NCI-H2107 treated with DMSO at 0.1 percent for 48 hours (cell line): ENCODE measurements at regions not wholly inside any gene's neighbourhood (a gene's known extent, or its start where the extent isn't known, plus 50 kb on each side); places are given as distances from the start of the nearest gene placed in this dataset.

Experiments used
- DNase-seq: peaks from one replicate; lab custom pipeline; 2025; ENCODE audit not compliant: unreplicated experiment; lab: John Stamatoyannopoulos, UW

DNA sequence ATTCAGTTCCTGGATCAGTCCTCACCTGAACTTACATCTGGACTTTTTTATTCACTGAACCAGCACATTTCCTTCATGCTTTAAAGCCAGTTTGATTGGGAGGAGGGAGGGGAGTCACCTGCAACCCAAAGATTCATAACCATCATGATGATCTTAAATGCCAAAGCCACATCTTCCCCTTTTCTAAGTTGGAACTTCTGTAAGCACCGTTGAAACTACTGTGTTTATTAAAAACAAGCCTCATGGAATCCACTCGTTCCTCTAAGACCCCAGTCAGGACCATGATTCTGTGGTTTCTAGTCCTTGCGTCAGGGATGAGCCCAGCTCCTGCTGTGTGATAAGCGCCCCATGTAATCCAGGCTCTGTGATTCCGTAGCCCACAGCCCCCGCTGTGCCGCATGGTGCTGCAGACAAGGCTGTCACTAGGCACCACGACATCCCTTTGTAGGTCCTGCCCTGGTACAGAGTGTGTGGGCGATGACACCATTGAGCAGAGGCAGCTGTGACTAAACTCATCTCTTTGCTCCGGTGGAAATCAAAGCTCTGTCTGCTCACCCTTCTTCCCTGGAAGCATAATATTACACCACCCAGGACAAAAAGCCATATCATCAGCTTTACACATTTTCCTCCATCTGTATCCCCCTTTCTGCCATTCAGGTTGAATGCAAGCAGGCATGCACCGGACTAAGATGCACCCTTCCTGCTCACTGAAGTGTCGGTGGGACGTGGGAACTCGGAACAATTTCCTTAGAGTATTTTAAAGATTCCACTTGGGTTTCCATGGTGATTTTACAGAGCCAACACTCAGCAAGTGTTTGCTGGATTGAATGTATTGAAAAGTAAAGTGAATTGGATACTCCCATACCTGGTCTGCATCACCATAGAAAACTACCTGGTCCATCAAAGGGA is 132.0 kb upstream of the FSTL4 start:
- DNase-seq: no peak

DNA sequence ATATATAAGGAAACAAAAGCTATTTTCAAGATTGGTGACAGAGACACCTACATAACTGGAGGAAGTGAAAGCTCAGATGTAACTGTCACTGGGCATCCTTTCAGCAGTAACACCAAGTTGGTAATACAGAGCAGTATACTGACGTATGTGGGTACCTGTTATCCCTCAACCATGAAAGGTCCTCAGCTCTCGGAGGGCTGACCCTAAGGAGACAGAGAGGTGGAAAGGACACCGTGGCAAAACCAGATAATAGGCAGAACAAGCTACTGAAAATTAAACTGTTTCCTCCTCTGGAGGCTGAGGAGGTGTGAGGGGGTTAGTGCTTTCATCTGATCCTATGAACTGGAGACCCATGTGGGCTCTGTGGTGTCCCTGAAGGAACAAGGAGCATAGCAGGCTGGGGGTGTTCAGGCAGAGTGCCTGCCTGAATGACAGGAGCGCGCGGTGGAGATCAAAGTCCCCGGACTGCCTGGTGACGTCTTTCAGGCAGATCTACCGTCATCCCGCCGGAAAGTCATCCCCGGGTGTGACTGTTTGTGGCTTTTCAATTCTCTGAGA is 130.2 kb upstream of the FSTL4 start:
- DNase-seq: no peak

DNA sequence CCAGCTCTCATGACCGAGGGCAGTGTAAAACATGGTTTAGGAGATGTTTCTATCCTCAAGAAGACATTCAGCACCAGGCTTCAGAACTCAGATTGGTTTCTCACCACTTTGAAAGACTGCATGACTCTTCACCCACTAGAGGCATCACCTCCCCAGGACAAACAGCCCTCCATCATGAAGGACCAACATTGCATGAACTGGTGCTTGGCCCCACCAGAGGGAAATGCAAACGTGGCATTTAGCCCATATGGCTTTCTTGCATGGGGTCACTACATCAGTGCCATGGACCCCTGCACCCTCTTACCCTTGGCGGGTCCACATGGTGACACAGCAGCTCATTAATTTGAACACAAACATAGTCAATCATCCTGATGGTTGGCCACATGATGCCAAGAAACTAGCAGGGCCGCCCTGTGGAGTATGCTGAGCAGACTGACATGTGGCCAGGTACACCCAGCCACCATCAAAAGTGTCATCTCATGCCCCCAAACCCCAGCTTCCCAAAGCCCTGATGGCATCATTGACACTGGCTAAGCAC is 129.5 kb upstream of the FSTL4 start:
- DNase-seq: no peak

DNA sequence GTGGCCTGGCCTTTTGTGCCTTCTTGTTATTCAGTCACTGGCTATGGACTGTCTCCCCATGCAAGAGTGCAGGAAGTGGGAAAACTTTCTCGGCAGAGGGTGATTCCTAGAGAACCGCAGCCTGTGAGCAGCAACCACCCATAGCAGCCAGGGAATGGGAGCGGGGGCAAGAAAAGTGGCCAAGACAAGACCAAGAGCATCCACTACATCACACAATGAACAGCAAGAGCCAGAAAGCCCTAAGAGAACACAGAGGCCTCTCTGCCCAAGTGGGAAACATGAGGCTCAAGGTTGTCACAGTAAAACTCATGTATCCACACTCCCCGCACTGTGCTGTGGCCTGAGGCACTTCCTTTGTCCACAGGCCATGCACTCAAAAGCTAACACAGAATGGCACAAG is 129.1 kb upstream of the FSTL4 start:
- no peak for DNase-seq

DNA sequence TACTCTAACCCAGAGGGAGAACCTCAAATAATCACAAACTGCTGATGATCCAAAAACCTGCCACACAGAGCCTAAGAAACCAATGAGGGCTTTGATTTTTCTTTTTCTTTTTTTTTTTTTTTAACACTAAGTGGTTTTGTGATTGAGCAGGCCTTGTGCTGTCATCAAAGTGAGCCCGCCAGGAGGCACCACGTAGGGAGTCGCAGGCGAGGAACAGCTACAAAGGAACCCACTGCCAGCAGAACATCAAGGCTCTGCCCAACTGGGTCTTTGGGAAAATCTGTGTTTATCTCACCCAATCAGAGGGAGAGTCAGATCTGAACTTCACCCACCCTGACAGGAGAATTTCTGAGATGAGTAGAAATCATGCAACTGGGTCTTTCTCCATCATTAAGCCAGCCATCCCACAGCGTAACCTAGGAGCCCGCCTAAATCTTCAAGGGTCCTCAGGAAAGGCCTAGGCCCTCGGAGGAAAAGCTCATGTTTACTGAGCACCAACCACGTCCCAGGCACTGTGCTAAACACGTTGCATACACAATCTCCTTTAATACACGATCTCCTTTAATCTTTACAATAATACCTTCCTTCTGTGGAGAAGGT is 126.9 kb upstream of the FSTL4 start:
- DNase-seq: no peak

DNA sequence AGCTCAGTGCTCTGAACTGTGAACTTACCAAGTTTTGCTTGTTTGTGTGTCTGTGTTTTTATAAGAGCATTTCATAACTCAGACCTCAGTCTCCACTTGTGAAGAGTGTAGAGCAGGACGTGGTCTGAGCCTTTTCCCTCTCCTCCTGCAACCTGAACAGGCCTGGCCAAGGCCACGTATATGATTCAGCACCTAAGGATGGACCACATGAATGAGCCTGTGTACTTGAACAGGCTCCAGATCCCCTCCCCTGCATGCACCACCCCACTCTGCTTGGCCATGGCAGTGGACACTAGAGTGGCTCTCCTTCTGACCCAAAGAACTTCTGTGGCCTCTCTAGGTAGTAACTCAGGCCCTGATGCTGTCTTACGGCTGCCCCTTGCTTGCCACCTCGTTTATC is 125.9 kb upstream of the FSTL4 start:
- no peak for DNase-seq

DNA sequence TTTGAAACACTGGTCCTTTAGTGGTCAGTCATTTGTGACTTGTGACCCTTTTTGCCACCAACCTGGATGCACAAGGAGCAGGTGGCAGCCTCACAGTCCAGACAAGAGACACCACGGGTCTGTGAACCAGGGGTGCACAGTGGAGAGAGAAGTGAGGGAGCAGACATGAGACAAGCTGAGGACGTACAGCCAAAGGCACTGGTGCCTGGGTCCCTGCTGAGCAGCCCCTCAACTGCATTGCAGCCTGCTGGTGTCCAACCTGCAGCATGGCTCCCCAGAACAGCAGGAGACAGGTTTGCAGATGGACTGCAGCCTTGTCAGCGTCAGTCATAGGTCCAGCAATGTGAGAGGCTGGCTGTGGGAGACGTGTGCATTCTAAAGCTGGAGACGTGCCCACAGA is 124.2 kb upstream of the FSTL4 start:
- no peak for DNase-seq

DNA sequence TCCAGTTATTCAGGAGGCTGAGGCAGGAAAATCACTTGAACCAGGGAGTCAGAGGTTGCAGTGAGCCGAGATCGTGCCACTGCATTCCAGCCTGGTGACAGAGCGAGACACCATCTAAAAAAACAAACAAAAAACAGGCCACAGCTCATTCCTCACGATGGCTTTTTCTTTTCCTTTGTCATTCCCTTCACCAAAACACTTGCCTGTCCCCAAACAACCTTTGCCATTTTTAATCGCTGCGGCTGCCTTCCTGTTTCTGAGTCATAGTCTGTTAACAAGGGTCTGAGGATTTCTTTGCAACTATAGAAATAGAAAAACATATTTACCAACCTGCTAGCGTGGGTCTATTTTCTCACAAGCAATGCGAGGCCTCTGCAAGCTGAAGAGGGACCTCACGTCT is 123.0 kb upstream of the FSTL4 start:
- no peak for DNase-seq

DNA sequence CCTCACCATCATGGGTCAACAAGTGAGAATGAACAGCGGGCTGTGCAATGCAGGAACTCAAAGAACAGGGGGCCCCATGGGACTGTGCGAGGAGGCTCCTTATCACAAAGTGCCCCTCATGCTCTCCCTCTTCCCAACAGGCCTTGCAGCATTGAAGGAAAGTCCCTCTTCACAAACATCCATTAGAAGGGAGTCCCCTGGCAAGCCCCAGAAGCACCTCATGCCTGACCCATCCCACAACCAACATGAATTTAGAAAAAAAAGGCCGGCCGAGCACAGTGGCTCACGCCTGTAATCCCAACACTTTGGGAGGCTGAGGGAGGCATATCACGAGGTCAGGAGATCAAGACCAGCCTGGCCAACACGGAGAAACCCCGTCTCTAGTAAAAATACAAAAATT is 122.6 kb upstream of the FSTL4 start:
- DNase-seq: no peak

DNA sequence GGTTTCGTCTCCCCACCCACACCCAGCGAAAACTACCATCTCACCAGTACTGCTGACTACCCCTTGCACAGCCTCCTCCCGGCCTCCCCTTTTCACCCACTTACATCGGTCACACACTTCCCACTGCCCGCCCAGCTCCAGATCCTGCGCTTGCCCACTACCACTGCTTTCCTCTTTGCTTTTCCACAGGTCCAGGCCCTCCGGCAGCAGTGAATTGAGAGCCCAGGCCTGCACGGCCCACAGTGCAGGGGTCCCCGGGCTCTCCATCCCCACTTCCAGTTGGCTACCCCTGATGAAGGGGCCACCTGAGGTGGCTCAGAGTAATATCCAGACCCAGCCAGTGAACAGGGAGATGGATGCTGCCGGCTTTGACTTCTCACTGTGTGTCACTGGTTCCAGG is 120.2 kb upstream of the FSTL4 start:
- no peak for DNase-seq

DNA sequence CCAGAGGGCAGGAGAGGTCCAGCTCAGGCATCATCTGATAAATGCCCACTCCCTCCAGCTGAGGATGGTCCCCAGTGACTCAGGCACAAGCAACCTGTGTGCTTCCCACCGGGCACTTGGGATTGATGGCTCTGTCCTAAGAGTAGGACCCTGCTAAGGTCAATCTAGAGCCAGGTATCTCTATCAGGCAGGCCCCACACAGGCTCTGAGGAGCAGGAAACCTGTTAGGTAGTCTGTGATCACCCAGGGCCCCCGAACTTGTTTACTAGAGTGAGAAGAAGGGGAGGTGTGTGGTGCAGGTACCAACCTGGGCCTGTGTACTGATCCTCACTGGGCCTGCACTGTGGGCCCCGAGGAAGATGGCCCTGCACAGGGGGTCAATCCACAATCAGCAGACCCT is 119.6 kb upstream of the FSTL4 start:
- DNase-seq: no peak

DNA sequence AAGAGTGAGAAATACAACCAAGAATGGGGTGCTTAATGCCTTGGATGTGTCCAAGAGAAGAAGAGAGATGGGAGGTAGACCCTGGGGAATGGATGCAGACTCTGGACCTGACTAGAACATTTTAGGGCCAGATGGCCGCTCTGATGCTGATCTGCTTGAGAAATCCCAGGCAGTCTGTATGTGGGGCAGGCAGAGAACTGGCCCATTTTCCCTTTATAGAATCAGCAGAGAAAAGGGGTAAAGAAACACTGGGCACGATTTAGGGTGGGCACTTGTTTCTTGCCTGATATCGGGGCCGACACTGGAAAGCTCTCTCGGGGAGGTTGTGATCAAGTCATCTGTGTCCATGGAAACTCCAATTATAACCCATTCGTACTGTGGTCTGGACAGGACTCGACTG is 118.5 kb upstream of the FSTL4 start:
- DNase-seq: no peak

DNA sequence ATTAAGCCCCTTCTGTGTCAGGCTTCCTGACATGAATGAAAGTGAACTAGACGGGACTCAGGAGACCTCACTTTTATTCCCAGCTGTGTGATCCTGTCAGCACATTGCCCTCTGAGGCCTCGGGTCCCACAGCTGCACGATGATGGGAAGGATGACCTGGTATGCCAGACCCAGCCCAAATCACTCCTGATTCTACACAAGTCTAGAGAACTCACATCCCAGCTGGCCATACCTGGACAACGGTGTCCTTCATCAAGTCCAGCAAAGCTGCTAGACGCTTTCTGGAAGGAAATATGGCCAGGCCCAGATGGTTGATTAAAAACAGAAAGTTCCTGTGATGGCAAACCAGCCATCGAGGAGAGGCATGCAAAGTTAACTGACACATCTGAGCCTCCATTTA is 118.0 kb upstream of the FSTL4 start:
- DNase-seq: no peak

DNA sequence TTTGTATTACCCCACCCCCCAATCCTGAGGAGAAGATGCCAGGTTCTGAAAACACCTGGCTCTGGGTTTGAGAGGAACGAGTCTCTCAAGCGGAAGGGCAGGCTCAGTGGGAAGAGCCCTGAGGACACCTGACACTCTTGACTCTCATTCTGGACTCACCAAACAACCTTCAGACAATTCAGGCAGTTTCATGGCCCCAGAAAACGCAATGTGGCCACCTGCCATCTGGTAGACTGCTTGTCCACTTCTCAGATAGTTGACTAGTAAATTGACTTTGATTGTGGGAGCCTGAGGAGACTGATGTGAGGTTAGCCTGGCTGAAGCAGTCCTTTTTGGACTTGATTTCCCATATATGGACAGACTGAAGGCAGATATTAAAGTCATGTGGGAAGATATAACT is 117.5 kb upstream of the FSTL4 start:
- no peak for DNase-seq

DNA sequence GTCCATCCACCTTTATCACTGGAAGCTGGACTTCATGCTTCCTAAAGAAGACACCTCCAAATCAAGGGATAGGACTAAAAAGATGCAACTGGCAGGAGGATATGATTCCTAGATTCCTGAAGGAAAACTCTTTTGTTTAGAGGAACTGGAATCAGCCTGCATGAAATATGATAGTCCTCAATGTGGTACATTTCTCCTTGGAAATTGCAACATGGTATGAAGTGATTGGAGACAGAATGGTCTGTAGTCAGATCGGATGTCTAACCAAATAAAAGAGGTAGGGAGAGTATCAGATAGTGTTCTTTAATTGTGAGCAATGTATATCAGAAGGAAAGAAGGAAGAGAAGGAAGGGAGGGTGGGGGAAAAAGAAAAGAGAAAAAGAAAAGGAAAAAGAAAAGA is 116.1 kb upstream of the FSTL4 start:
- DNase-seq: no peak

DNA sequence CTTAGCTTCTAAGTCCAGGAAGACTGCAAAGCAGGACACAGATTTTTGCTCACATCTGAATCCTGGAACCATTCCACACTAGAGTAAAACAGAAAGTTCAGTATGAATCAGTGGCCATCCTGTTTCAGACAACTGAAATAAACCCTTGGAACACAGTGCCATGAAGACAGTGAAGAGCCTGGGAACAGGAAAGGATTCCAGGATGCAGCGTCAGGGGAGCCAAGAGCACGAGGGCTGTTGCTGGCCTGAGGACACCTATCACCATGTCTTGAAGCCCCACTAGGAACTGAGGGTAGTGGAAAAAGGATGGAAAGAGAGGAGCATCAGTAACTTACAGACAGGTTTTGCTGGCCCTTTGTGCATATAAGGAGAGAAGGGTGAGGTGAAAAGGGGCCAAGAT is 115.3 kb upstream of the FSTL4 start:
- no peak for DNase-seq

DNA sequence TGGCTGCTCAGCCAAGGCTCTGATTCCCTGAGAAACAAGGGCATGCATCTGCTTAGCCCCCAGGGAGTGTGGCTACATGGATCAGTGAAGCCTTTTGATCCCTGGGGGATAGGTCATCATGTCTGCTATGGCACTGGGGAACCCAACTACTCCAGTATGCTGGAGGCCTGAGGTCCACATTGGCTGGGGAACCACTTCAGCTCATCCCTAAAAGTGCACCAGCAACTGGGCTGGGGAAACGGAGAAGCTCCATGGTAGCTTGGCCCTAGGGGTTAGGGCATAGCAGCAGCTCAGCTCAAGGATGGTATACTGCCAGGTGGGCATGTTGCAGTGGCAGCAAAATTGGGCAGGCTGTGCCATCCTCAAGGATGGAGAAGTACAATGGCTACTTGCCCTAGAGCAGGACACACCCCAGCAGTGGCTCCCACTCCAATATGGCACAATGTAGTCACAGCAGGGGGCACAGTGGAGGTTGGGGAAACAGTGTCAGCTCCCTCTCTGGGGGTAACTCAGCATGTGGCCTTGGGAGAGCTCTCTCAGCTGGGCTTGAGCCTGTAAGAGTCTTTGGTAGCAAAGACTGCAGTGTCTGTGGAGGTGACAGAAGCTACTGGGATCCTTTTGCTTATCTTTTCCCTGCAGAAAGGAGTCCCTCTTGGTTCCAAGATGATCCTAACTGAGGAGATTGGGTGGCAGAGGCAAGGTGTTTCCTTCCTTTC is 111.5 kb upstream of the FSTL4 start:
- no peak for DNase-seq

DNA sequence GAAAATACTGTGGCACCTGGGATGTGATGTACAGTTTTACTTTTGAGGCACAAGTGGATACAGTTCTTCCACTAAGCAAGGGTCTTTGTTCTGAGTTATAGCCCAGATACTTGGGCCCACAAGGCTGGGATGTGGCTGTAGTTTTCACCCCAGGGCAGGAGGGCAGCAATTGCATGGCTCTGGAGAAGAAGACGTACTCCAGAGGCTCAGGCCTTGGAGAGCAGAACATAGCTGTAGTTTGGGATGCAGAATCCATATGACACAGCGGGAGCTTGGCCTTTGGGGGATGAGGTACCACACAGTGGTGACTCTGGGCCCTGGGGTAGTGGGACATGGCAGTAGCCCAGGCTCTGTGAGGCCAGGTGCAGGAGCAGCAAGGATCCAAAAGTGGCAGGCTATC is 110.8 kb upstream of the FSTL4 start:
- no peak for DNase-seq

DNA sequence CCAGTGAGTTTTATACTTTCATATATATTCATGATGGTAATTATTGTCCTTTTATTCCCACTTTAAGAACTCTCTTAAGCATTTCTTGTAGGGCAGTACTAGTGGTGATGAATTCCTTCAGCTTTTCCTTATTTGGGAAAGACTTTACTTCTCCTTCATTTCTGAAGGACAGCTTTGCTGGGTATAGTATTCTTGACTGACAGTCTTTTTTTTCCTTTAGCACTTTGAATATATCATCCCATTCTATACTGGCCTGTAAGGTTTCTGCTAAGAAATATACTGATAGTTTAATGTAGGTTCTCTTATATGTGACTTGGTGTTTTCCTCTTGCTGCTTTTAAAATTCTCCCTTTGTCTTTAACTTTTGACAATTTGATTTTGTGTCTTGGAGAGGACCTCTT is 109.0 kb upstream of the FSTL4 start:
- no peak for DNase-seq

DNA sequence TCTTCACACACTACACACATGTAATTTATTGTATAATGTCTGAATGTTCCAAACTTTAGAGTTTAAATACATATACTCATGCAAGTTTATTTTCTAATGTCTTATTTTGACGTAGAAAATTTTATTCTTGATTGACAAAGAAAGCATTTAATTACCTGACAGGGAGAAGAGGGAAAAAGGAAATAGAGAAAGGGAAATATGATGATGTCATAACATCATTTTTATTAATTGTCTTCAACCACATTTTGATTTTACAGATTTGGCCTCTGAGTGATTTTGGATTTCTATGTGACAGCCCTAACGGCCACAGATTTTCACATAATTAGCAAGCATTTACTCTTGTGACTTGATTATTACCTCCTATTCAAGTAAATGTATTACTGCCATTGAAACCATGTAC is 106.1 kb upstream of the FSTL4 start:
- DNase-seq: no peak

DNA sequence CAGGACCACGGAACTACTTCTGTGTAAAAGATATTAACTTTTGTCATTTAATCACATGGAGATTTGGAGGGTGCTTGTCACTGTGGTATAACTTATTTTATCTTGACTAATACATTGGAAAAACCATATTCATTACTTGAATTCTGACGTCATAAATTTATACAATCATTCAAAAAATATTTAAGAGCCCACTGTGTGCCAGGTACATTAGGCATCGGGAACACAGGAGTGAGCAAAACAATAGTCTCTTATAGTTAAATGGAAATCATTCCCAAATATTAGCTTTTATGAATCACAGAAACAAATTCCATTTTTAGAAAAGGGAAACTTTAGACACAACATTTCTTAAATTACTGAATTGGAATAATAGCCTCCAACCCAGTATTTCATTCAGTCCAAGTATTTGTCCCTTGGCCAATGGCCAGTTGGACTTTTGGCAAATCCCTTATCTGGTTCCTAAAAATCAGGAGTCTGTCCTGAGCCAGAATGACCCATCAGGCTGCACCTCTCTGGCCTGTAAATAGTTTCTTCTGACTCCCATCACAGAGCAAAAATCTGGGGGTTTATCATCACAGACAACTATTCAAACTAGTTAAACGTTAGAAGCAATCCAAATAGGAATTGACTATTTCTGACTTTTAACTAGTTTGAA is 104.3 kb upstream of the FSTL4 start:
- DNase-seq: no peak
